Lower lobe of right lung (tissue), 2 donors: ENCODE measurements at regions not wholly inside any gene's neighbourhood (a gene's known extent, or its start where the extent isn't known, plus 50 kb on each side); places are given as distances from the start of the nearest gene placed in this dataset.

Experiments used
- ATAC-seq, 2 donors: fragments of 200-7000 bp; cut with Tn5 transposase; one replicate each; pipeline ENCODE4 v1.9.1; 2020 to 2022; ENCODE audit warnings: mild to moderate bottlenecking in 2 of 2, moderate library complexity in 2 of 2
- DNase-seq: peaks from one replicate; pipeline ENCODE4 v3.0.0-alpha.2; 2020
- H3K27ac ChIP-seq: fragments of 200-600 bp; one replicate; pipeline ENCODE4 v1.8.0; 2022
- H3K27me3 ChIP-seq: fragments of 200-600 bp; one replicate; pipeline ENCODE4 v1.8.0; 2022; ENCODE audit warnings: low read depth
- H3K36me3 ChIP-seq: fragments of 200-600 bp; one replicate; pipeline ENCODE4 v1.8.0; 2022; ENCODE audit warnings: mild to moderate bottlenecking
- H3K4me1 ChIP-seq: fragments of 200-600 bp; one replicate; pipeline ENCODE4 v1.8.0; 2022
- H3K4me3 ChIP-seq: fragments of 200-600 bp; one replicate; pipeline ENCODE4 v1.8.0; 2022; ENCODE audit warnings: mild to moderate bottlenecking
- H3K9me3 ChIP-seq: fragments of 200-600 bp; one replicate; pipeline ENCODE4 v1.8.0; 2022
- CTCF ChIP-seq: fragments of 200-600 bp; IDR thresholded peaks from one replicate; pipeline ENCODE4 v1.8.0; 2022; ENCODE audit warnings: antibody characterized with exemption, mild to moderate bottlenecking
- intact Hi-C: fragments of 100-400 bp; cut with DNase I; formaldehyde crosslinking; loops from one replicate; pipeline ENCODE4 v1.11.0; 2022
- donor health status: DM: no; HTN: yes; CAD: no; lungs with severe emphysema.

GRCh38 chr13:39100996-39101738, 62.9 kb downstream of the NHLRC3 start:
- Histone ChIP-seq H3K27me3 (no peaks in the 10 kb centered on the region), H3K27ac (no peak overlapping the region), H3K9me3 (no peaks in the 10 kb centered on the region), H3K36me3 (no peaks in the 10 kb centered on the region), H3K4me1 (no peaks in the 10 kb centered on the region), H3K4me3 (no peak overlapping the region)
- intact Hi-C loops: no loop called here
- ATAC-seq: no peak
- TF ChIP-seq CTCF: no peak
- DNase-seq: no peak

- Histone ChIP-seq H3K4me1 (no peaks in the 10 kb centered on the region), H3K27ac (no peak overlapping the region), H3K9me3 (no peaks in the 10 kb centered on the region), H3K4me3 (no peak overlapping the region), H3K36me3 (no peaks in the 10 kb centered on the region), H3K27me3 (no peaks in the 10 kb centered on the region)
- DNase-seq: no peak
- no peak for ATAC-seq
- no peak for TF ChIP-seq CTCF
- intact Hi-C loops: no loop called here
Observed at GRCh38 chr13:39102981-39103490, 64.8 kb downstream of the NHLRC3 start.

GRCh38 chr13:39105110-39105509, 66.9 kb downstream of the NHLRC3 start:
- DNase-seq: no peak
- intact Hi-C loops: no loop called here
- no peak for ATAC-seq
- no peaks in the 10 kb centered on the region for H3K4me1 ChIP-seq
- TF ChIP-seq CTCF: no peak
- H3K27ac ChIP-seq: no peak overlapping the region
- H3K9me3 ChIP-seq: no peaks in the 10 kb centered on the region
- H3K36me3 ChIP-seq: no peaks in the 10 kb centered on the region
- H3K27me3 ChIP-seq: no peaks in the 10 kb centered on the region
- no peak overlapping the region for H3K4me3 ChIP-seq

GRCh38 chr13:39106216-39107005, 68.2 kb downstream of the NHLRC3 start:
- no peaks in the 10 kb centered on the region for H3K36me3 ChIP-seq
- H3K9me3 ChIP-seq: no peaks in the 10 kb centered on the region
- H3K4me1 ChIP-seq: no peaks in the 10 kb centered on the region
- H3K4me3 ChIP-seq: no peak overlapping the region
- TF ChIP-seq CTCF: no peak
- ATAC-seq: no peak
- H3K27ac ChIP-seq: no peak overlapping the region
- no peak for DNase-seq
- no peaks in the 10 kb centered on the region for H3K27me3 ChIP-seq
- intact Hi-C loops: no loop called here

GRCh38 chr13:39107561-39107960, 69.3 kb downstream of the NHLRC3 start:
- no peak overlapping the region for H3K4me3 ChIP-seq
- intact Hi-C loops: no loop called here
- H3K9me3 ChIP-seq: no peaks in the 10 kb centered on the region
- no peaks in the 10 kb centered on the region for H3K4me1 ChIP-seq
- no peaks in the 10 kb centered on the region for H3K27me3 ChIP-seq
- ATAC-seq: no peak
- H3K27ac ChIP-seq: no peak overlapping the region
- H3K36me3 ChIP-seq: no peaks in the 10 kb centered on the region
- no peak for DNase-seq
- TF ChIP-seq CTCF: no peak
